MM.1S (cell line): ENCODE measurements at regions not wholly inside any gene's neighbourhood (a gene's known extent, or its start where the extent isn't known, plus 50 kb on each side); places are given as distances from the start of the nearest gene placed in this dataset.

ENCODE experiments used
- CTCF ChIP-seq: fragments of 300-600 bp; sonication (generic); IDR thresholded peaks from 2 replicates; pipeline ENCODE4 v1.5.1; 2016; ENCODE audit warnings: antibody characterized with exemption, low read length, mixed read lengths
- EZH2 ChIP-seq: fragments of 300-600 bp; sonication (generic); optimal IDR thresholded peaks from 2 replicates; pipeline ENCODE3; 2017; ENCODE audit warnings: low read depth, mild to moderate bottlenecking, antibody characterized with exemption, low read length, mixed read lengths
- EZH2phosphoT487 ChIP-seq: fragments of 300-600 bp; sonication (generic); IDR thresholded peaks from 2 replicates; pipeline ENCODE4 v1.6.1; 2018; ENCODE audit warnings: antibody characterized with exemption, low read length

- no peak for TF ChIP-seq CTCF
- no peak for TF ChIP-seq EZH2
- no peak for TF ChIP-seq EZH2phosphoT487
Measured at GRCh38 chr5:24714746-24715145, 70.0 kb upstream of the CDH10 start.
